COR-L47 (cell line): ENCODE measurements at regions not wholly inside any gene's neighbourhood (a gene's known extent, or its start where the extent isn't known, plus 50 kb on each side); places are given as distances from the start of the nearest gene placed in this dataset.
"Not testable (repeated sequence)": the region's sequence is repeated elsewhere in the genome, so short reads cannot be mapped to it uniquely, and the experiment has no call there.

Source experiments
- DNase-seq: peaks from one replicate; lab custom pipeline; 2025; lab: John Stamatoyannopoulos, UW

- DNase-seq, result not testable (repeated sequence)
These were observed 124.1 kb upstream of the TWIST2 start for GRCh38 chr2:238723740-238724320.

- DNase-seq, result no peak
These were observed 123.2 kb upstream of the TWIST2 start for GRCh38 chr2:238724728-238725127.

DNA sequence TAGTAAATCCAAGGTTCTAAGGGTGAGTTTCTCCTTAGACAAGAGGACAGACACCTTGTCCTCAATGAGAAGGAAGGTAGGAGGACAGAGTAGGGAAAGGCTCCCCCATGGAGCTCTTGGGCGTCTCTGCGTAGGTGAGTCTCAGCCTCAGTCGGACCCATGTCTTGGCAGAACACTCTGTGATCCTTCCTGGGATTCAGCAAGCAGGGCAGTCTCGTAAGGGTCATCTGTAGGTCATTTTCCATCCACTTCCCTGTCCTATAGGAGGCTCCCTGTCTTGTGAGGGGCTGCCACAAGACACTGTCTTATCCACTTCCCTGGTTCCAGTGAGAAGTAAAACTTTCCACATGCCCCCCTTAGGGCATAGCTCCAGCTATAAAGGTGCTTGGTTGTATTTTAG lies 122.6 kb upstream of the TWIST2 start:
- no peak for DNase-seq

DNA sequence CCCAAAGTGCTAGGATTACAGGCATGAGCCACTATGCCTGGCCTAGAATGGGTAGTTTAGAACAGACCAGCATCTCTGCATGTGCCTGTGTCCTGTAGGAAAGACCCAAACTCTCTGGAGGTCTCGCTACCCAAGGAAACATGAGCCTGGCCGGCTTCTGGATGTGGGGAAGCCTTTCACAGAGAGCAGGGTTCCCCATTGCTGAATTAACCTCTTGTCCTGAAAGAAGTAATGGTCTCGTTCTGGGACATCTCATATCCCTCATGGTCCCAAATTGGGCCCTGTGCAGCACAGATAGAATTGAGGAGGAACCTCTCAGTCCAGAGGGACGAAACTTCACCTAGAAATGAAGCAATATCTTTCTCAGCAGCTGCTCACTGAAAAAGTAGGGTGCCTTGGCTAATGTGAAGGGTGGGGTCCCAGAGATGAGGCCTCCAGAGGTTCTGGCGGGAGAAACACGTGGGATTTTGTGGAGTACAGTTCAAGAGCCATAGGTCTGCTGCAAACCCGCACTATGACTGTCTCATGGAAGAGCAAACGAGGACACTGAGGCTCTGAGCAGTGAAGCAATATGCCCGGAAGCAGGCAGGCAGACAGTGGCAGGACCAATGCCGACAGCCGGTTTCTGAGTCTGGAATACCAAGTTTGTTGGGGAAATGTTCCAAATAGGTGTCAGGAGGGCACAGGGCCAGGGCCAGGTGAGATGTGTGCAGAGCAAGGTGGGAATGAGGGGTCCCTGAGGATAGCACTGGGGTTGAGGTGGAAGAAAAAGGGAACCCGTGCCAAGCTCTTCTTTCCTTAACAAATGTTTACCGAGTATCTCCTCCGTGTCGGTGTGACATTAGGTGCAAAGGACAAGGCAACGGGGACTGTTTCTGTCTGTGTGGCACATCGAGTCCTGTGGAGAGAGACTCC lies 121.0 kb upstream of the TWIST2 start:
- no peak for DNase-seq

GRCh38 chr2:238727585-238728329 lies 120.1 kb upstream of the TWIST2 start:
- no peak for DNase-seq

DNA sequence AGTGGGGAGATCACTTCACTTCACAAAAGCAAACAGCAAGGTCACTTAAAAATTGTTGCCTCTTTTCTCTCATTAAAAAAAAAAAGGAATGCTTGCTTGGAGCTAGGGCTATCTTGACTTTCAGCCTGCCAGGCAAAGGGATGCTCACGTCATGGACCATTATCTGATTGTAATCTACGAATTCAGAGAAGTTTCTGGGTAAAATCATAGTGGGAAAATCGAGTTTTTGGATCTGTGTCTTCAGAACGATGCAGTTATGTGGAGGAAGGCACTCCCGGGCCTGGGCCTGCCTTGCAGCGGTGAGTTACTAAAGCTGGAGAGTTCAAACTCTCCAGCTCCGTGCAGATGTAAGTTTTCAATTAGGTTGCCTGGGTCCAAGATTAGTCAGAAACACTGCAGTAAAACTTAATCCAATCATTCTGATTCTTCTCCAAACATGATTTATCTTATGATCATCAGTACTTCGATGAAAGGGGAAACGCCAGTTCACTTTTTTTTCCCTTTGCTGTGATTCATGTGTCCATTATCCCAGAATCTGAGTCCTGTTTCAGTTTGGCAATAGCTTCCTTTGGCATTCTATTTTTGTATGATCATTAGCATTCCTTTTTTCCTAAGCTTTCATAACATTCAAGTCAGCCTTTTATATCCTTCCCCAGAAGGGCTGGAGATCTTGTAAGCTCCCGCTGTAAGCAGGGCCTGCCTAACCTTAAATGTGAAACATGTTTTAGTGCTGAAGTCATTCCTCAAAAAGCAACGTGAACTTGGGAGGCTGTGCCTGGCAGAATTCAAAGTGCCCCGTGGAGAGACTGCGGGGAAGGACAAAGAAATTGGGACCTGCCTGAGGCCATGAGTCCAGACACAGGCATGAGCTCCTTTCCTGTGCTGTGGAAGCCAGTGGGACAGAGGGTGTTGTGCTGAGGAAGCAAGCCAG lies 119.3 kb upstream of the TWIST2 start:
- DNase-seq, result no peak

DNA sequence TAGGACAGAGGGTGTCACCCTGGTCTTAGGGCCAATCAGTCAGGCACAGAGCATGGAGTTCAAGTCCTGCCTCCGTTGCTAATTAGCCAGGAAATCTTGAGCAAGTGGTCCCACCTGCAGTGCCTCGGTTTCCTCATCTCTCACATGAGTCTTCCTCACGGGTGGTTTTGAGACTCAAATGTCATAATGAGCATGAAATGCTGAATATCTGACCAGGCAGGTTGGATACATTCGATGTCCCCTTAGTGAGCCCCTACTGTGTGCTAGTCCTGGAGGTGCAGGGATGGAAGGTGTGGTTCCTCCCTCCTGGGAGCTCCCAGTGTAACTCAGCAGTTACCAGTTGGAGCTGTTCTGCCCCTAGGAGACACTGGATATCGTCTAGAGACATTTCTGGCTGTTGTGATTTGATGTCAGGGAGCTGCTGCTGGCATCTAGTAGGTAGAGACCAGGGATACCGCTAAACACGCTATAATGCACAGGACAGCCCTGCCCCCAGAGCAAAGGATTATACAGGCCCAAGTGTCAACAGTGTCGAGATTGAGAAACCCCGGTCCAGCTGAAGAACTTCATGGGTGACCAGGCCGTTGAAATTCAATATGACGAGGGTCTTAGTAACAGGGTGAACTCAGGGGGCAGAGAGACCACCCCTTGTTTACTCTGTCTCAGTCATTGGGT lies 118.5 kb upstream of the TWIST2 start:
- no peak for DNase-seq

- no peak for DNase-seq
These were observed 117.8 kb upstream of the TWIST2 start for GRCh38 chr2:238730001-238730669.

DNA sequence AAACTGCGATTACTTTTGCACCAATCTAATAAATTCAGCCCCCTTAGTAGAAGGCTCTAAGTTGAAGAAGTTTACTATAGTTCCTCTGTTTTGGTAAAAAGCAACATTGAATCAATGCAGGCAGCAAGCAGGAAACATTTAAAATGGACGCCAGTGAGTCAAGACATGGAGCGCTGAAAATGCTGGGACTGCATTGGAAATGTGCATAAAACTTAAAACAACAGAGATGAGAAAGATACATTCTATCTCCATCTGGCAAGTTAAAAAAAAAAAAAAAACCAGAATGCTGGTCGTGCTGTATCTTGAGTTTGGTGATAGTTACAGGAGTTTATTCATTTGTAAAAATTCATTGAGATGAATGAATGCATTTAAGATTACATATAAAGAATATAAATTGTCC lies 117.0 kb upstream of the TWIST2 start:
- no peak for DNase-seq

GRCh38 chr2:238731961-238732360 lies 115.9 kb upstream of the TWIST2 start:
- no peak for DNase-seq

DNA sequence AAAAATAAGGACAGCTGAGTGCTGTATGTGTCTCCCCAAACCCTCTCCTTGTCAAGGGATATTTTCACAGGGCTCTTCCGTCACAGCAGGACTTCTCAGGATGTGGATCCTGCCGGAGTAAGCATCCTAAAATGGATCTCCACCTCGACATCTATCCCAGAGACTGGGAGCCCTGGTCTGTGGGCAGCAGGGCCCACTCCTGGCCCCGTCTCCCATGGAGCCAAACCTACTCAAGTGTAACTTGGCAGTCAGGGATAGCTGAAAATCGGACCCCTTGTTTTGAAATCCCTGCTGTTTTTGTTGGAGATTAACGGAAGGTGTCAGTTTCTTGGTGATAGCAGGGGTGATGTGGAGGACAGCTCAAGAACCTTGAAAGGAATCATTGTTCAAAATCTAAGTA lies 109.0 kb upstream of the TWIST2 start:
- DNase-seq, result no peak

DNA sequence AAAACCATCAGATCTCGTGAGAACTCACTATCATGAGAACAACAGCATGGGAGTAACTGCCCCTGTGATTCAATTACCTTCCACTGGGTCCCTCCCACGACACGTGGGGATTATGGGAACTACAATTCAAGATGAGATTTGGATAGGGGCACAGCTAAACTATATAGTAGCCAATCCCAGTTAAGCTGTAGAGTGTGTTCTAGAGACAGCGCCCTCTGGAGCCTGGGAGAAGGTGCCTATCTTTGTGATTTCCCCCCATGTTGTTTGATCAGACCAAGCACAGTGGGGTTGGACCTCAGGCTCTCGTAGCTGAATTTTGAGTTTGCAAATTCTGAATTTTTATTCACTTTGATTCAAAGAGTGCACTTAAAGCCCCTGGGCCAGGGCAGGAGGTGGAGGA lies 108.2 kb upstream of the TWIST2 start:
- no peak for DNase-seq

GRCh38 chr2:238741277-238741676 lies 106.6 kb upstream of the TWIST2 start:
- DNase-seq, result no peak

DNA sequence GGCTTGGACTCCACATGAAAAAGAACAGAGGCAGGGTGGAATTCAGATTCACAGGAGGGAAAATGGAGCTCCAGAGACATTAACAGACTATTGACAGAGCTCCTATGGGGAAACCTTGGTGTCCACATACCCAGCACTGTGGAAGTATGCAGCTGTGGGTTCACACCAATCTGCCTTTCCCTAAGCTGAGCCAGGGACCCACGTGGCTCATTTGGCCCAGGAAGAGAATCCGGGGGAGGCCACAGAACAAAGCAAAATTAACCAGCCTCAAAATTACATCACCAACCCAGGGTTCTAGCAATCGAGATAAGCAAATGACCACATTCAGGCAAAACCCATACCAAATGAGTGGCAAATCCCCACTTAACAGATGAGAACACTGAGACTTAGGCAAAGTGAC lies 105.8 kb upstream of the TWIST2 start:
- DNase-seq, result no peak

GRCh38 chr2:238742664-238743063 lies 105.2 kb upstream of the TWIST2 start:
- no peak for DNase-seq

- no peak for DNase-seq
These were observed 104.4 kb upstream of the TWIST2 start for GRCh38 chr2:238743243-238744065.

DNA sequence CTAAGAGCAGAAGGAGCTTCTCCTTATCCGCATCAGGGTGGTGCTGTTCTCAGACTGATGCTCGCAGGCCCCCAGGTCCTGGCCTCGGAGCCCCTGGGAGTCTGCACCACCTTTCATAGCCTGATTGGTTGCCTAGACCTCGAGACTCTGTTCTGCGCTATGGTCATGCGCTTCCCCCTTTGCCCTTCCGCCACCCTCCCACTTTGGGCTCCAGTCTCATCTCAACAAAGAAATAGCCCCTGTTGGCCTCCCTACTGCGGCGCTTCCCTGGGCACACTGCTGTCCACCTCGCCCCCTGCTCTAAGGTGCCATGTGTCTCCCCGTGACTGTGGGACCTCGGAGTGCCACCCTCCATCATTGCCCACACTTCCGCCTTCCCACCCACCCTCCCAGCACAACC lies 102.9 kb upstream of the TWIST2 start:
- DNase-seq, result no peak

- DNase-seq, result no peak
These were observed 101.9 kb upstream of the TWIST2 start for GRCh38 chr2:238745997-238746396.

- no peak for DNase-seq
These were observed 100.8 kb upstream of the TWIST2 start for GRCh38 chr2:238747114-238747513.

- DNase-seq, result no peak
These were observed 100.3 kb upstream of the TWIST2 start for GRCh38 chr2:238747557-238747956.
